Endothelial cell of umbilical vein (primary cell): ENCODE measurements at regions not wholly inside any gene's neighbourhood (a gene's known extent, or its start where the extent isn't known, plus 50 kb on each side); places are given as distances from the start of the nearest gene placed in this dataset.

Experiments
- BruUV-seq: library from RNA; stranded (reverse); fragments of 400-500 nt; replicated peaks from 2 replicates; lab custom pipeline; 2021; lab: Mats Ljungman, UMichigan
- CTCF ChIA-PET: fragments of 300-600, 350-600 bp; sonication (Branson Sonifier 250); formaldehyde crosslinking; loops from one replicate; lab custom pipeline; 2021; ENCODE audit warnings: antibody characterized with exemption, inconsistent platforms; lab: Charles Lee
- POLR2A ChIA-PET: fragments of 300-600, 350-600 bp; sonication (Branson Sonifier 250); formaldehyde crosslinking; loops from one replicate; lab custom pipeline; 2021; ENCODE audit warnings: antibody characterized with exemption, inconsistent platforms; lab: Charles Lee
- DNase-seq: peaks from one replicate; pipeline ENCODE4 v3.0.0-alpha.2; 2011; ENCODE audit warnings: low read depth, low spot score
- FAIRE-seq: peaks from 2 replicates; lab custom pipeline; 2011; peaks lifted over from hg19 to GRCh38; lab: Jason Lieb, UNC
- H2AFZ ChIP-seq: 2 replicates; pipeline ENCODE4 v1.6.0; 2012; ENCODE audit warnings: low read depth, low read length, control low read depth, inconsistent platforms
- H3K27ac ChIP-seq: 2 replicates; pipeline ENCODE4 v1.5.1; 2011; ENCODE audit warnings: low read depth, mild to moderate bottlenecking, control low read depth, low read length, moderate library complexity; ENCODE audit not compliant: insufficient read depth
- H3K27me3 ChIP-seq, 2 experiments: 2 replicates each; pipeline versions ENCODE4 v1.6.0 to v1.6.1; 2011; ENCODE audit warnings: low read length in 2 of 2, mixed read lengths in 1 of 2; ENCODE audit not compliant: control insufficient read depth in 2 of 2, insufficient read depth in 2 of 2
- H3K36me3 ChIP-seq, 2 experiments: 2 replicates in 1 of 2; 3 replicates in 1 of 2; pipeline ENCODE4 v1.5.1; 2011; ENCODE audit warnings: low read length in 2 of 2, mild to moderate bottlenecking in 1 of 2, moderate library complexity in 1 of 2; ENCODE audit not compliant: control insufficient read depth in 2 of 2, insufficient read depth in 2 of 2; ENCODE audit errors: extremely low read depth in 1 of 2
- H3K4me1 ChIP-seq: 3 replicates; pipeline ENCODE4 v1.5.1; 2011; ENCODE audit warnings: mild to moderate bottlenecking, low read length; ENCODE audit not compliant: control insufficient read depth, insufficient read depth; ENCODE audit errors: extremely low read depth
- H3K4me2 ChIP-seq: 2 replicates; pipeline ENCODE4 v1.6.1; 2011; ENCODE audit warnings: low read length, control low read depth, mixed read lengths; ENCODE audit not compliant: insufficient read depth
- H3K4me3 ChIP-seq, 3 experiments: fragments of 200-600 bp in 1 of 3; sonication (generic), shearing (Covaris generic) in 1 of 3; replicated peaks in 1 of 3; 2 replicates each; pipeline ENCODE4 v1.5.1; 2011 to 2016; ENCODE audit warnings: control low read depth in 3 of 3, low read length in 3 of 3, mild to moderate bottlenecking in 2 of 3, inconsistent platforms in 1 of 3, low read depth in 1 of 3, moderate library complexity in 1 of 3; ENCODE audit not compliant: insufficient read depth in 1 of 3
- H3K79me2 ChIP-seq: 2 replicates; pipeline ENCODE4 v1.6.0; 2012; ENCODE audit warnings: low read length, inconsistent platforms; ENCODE audit not compliant: control insufficient read depth, insufficient read depth
- H3K9ac ChIP-seq: replicated peaks from 2 replicates; pipeline ENCODE3; 2011; ENCODE audit warnings: low read length, control low read depth; ENCODE audit not compliant: insufficient read depth; ENCODE audit errors: extremely low read depth
- H3K9me1 ChIP-seq: replicated peaks from 3 replicates; pipeline ENCODE4 v1.6.0; 2011; ENCODE audit warnings: mild to moderate bottlenecking, low read length; ENCODE audit not compliant: control insufficient read depth, insufficient read depth; ENCODE audit errors: extremely low read depth
- H3K9me3 ChIP-seq: replicated peaks from 2 replicates; pipeline ENCODE4 v1.5.1; 2012; ENCODE audit warnings: low read length, inconsistent platforms; ENCODE audit not compliant: control insufficient read depth, insufficient read depth
- H4K20me1 ChIP-seq: replicated peaks from 2 replicates; pipeline ENCODE3; 2011; ENCODE audit warnings: mild to moderate bottlenecking, low read length; ENCODE audit not compliant: control insufficient read depth, insufficient read depth; ENCODE audit errors: extremely low read depth
- CTCF ChIP-seq, 2 donors: IDR thresholded peaks; 1 replicate in 1 of 2; 2 replicates in 1 of 2; pipeline ENCODE4 v1.5.1; 2011; ENCODE audit warnings: low read length in 2 of 2, mild to moderate bottlenecking in 2 of 2, moderate library complexity in 2 of 2, control low read depth in 1 of 2, inconsistent platforms in 1 of 2, low read depth in 1 of 2; ENCODE audit not compliant: insufficient read depth in 1 of 2; ENCODE audit errors: extremely low read depth in 1 of 2
- EZH2 ChIP-seq: IDR thresholded peaks from 2 replicates; pipeline ENCODE4 v1.6.1; 2012; ENCODE audit warnings: borderline replicate concordance, low read depth, mild to moderate bottlenecking, moderate library complexity, low read length, inconsistent platforms; ENCODE audit not compliant: severe bottlenecking
- FOS ChIP-seq: IDR thresholded peaks from 2 replicates; pipeline ENCODE4 v1.6.1; 2011; ENCODE audit warnings: mild to moderate bottlenecking, low read length, moderate library complexity, borderline replicate concordance; ENCODE audit not compliant: insufficient read depth
- GATA2 ChIP-seq: IDR thresholded peaks from 2 replicates; pipeline ENCODE4 v1.7.0; 2011; ENCODE audit warnings: low read depth, mild to moderate bottlenecking, moderate library complexity, mixed read lengths, low read length; ENCODE audit not compliant: insufficient read length, insufficient read depth
- JUN ChIP-seq: IDR thresholded peaks from 2 replicates; pipeline ENCODE4 v1.6.1; 2011; ENCODE audit warnings: borderline replicate concordance, low read depth; ENCODE audit not compliant: insufficient read length, insufficient read depth
- MAX ChIP-seq: IDR thresholded peaks from 2 replicates; pipeline ENCODE4 v1.6.1; 2011; ENCODE audit not compliant: insufficient read depth, insufficient read length
- MYC ChIP-seq: IDR thresholded peaks from one replicate; pipeline ENCODE4 v1.6.1; 2011; ENCODE audit warnings: mild to moderate bottlenecking, low read depth, low read length
- POLR2A ChIP-seq: IDR thresholded peaks from 2 replicates; pipeline ENCODE4 v1.6.1; 2012; ENCODE audit warnings: low read depth, mild to moderate bottlenecking, control low read depth, low read length
- POLR2AphosphoS5 ChIP-seq: IDR thresholded peaks from 2 replicates; pipeline ENCODE4 v1.6.1; 2012; ENCODE audit warnings: low read depth, mild to moderate bottlenecking, control low read depth, low read length, moderate library complexity; ENCODE audit not compliant: insufficient read depth
- dilution Hi-C: fragments of 300-500 bp; cut with MboI; formaldehyde crosslinking; loops from one replicate; pipeline ENCODE4 v1.15.0; 2019; ENCODE audit warnings: low sequenced_read_pairs; ENCODE audit not compliant: extremely low pct_ligation_motif_present
- intact Hi-C: fragments of 100-400 bp; cut with micrococcal nuclease; formaldehyde crosslinking; loops from one replicate; pipeline ENCODE4 v1.10.0; 2022

- FAIRE-seq (no peak), DNase-seq (no peak)
- Histone ChIP-seq H3K27me3 (no peaks in the 10 kb centered on the region), H3K36me3 (no peaks in the 10 kb centered on the region), H3K79me2 (no peaks in the 10 kb centered on the region), H4K20me1 (no peaks in the 10 kb centered on the region), H3K27ac (no peak overlapping the region), H3K9me3 (no peaks in the 10 kb centered on the region), H3K4me2 (no peak overlapping the region), H2AFZ (no peak overlapping the region), H3K9me1 (no peaks in the 10 kb centered on the region), H3K4me3 (no peak overlapping the region), H3K4me1 (no peaks in the 10 kb centered on the region), H3K9ac (no peak overlapping the region)
- BruUV-seq: no TSS peak
- POLR2A ChIA-PET: no interaction called here
- dilution Hi-C loops (no loop called here), intact Hi-C loops (no loop called here)
- CTCF ChIA-PET: no interaction called here
- TF ChIP-seq EZH2 (no peak), MAX (no peak), MYC (no peak), GATA2 (no peak), FOS (no peak), POLR2AphosphoS5 (no peak), POLR2A (no peak), JUN (no peak), CTCF (IDR thresholded peaks at IDR 0.05; ENCODE audit: extremely low read depth in 1 of 2, insufficient read depth in 1 of 2, low read depth in 1 of 2, low read length in 2 of 2) (no peak)
Observed at GRCh38 chr2:15866563-15867193, 73.7 kb upstream of the MYCN start.
